ENCODE measurements at regions not wholly inside any gene's neighbourhood (a gene's known extent, or its start where the extent isn't known, plus 50 kb on each side); places are given as distances from the start of the nearest gene placed in this dataset.

GRCh38 chr18:49651033-49651432 lies 89.2 kb downstream of the LIPG start:
- TF ChIP-seq RARB (CRISPR knock-in tag; IDR thresholded peaks at IDR 0.05) = no peak
- no peak for TF ChIP-seq ESRRG (CRISPR knock-in tag; IDR thresholded peaks at IDR 0.05)
- TF ChIP-seq PATZ1 (CRISPR knock-in tag; IDR thresholded peaks at IDR 0.05; ENCODE audit: borderline replicate concordance) = no peak
- no peak for TF ChIP-seq ARNTL (CRISPR knock-in tag; IDR thresholded peaks at IDR 0.05; ENCODE audit: borderline replicate concordance, low read depth)
- no peak for TF ChIP-seq OSR1 (CRISPR knock-in tag; IDR thresholded peaks at IDR 0.05)

Data from SK-N-SH treated with all-trans-retinoic acid at 6 μM for 48 hours (cell line).